CD14-positive monocyte (primary cell): ENCODE measurements at regions not wholly inside any gene's neighbourhood (a gene's known extent, or its start where the extent isn't known, plus 50 kb on each side); places are given as distances from the start of the nearest gene placed in this dataset.

ENCODE experiments used
- DNase-seq, 3 donors: peaks; one replicate each; pipeline ENCODE4 v3.0.0-alpha.2; 2011 to 2022
- H2AFZ ChIP-seq: 2 replicates; pipeline ENCODE4 v1.6.0; 2012; ENCODE audit warnings: mild to moderate bottlenecking, low read depth, low read length, inconsistent platforms; ENCODE audit not compliant: insufficient read depth, poor library complexity, severe bottlenecking
- H3K27ac ChIP-seq, 2 donors: 1 replicate in 1 of 2; 2 replicates in 1 of 2; pipeline ENCODE4 v1.5.1; 2012 to 2013; ENCODE audit warnings: low read length in 2 of 2, control low read depth in 1 of 2, inconsistent platforms in 1 of 2, low read depth in 1 of 2, mild to moderate bottlenecking in 1 of 2
- H3K27me3 ChIP-seq, 2 donors: one replicate each; pipeline versions ENCODE4 v1.6.0 to v1.6.1; 2011 to 2013; ENCODE audit warnings: low read length in 2 of 2; ENCODE audit not compliant: control insufficient read depth in 2 of 2, insufficient read depth in 2 of 2
- H3K36me3 ChIP-seq, 2 donors: replicated peaks in 1 of 2; 1 replicate in 1 of 2; 2 replicates in 1 of 2; pipeline versions ENCODE4 v1.5.1 to v1.6.1; 2012 to 2013; ENCODE audit warnings: low read length in 2 of 2, control low read depth in 1 of 2, inconsistent platforms in 1 of 2, mild to moderate bottlenecking in 1 of 2; ENCODE audit not compliant: insufficient read depth in 2 of 2, control insufficient read depth in 1 of 2
- H3K4me1 ChIP-seq, 2 donors: 1 replicate in 1 of 2; 2 replicates in 1 of 2; pipeline versions ENCODE4 v1.5.1 to v1.6.1; 2012 to 2013; ENCODE audit warnings: low read length in 2 of 2, control low read depth in 1 of 2, inconsistent platforms in 1 of 2, mild to moderate bottlenecking in 1 of 2, moderate library complexity in 1 of 2; ENCODE audit not compliant: insufficient read depth in 2 of 2, control insufficient read depth in 1 of 2
- H3K4me2 ChIP-seq: replicated peaks from 2 replicates; pipeline ENCODE3; 2012; ENCODE audit warnings: low read length, moderate library complexity, mild to moderate bottlenecking; ENCODE audit not compliant: poor library complexity, severe bottlenecking; ENCODE audit errors: extremely low read depth
- H3K4me3 ChIP-seq, 3 experiments: fragments of 200-600 bp in 1 of 3; sonication (generic) in 1 of 3; replicated peaks in 1 of 3; 1 replicate in 2 of 3; 2 replicates in 1 of 3; pipeline ENCODE4 v1.5.1; 2011 to 2013; ENCODE audit warnings: low read length in 3 of 3, mild to moderate bottlenecking in 3 of 3, control low read depth in 2 of 3, low read depth in 2 of 3, inconsistent platforms in 1 of 3, moderate library complexity in 1 of 3
- H3K79me2 ChIP-seq: 2 replicates; pipeline ENCODE4 v1.6.0; 2012; ENCODE audit warnings: mild to moderate bottlenecking, control low read depth, inconsistent platforms, low read length, moderate library complexity; ENCODE audit not compliant: insufficient read depth
- H3K9ac ChIP-seq: 2 replicates; pipeline ENCODE4 v1.6.0; 2017; ENCODE audit warnings: low read length, mild to moderate bottlenecking; ENCODE audit not compliant: insufficient read depth, poor library complexity, severe bottlenecking
- H3K9me3 ChIP-seq, 2 donors: replicated peaks in 1 of 2; 1 replicate in 1 of 2; 2 replicates in 1 of 2; pipeline versions ENCODE4 v1.5.1 to v1.6.1; 2012 to 2013; ENCODE audit warnings: low read length in 2 of 2, control low read depth in 1 of 2; ENCODE audit not compliant: control insufficient read depth in 1 of 2, insufficient read depth in 1 of 2
- H4K20me1 ChIP-seq: 2 replicates; pipeline ENCODE4 v1.6.0; 2012; ENCODE audit warnings: mild to moderate bottlenecking, low read length, control low read depth, moderate library complexity; ENCODE audit not compliant: insufficient read depth
- H3K27ac Mint-ChIP-seq, 7 donors: one replicate each; pipeline ENCODE4 v1.8.0; 2020; ENCODE audit warnings: mild to moderate bottlenecking in 7 of 7, mixed read lengths in 7 of 7, moderate library complexity in 6 of 7, inconsistent platforms in 2 of 7
- H3K27me3 Mint-ChIP-seq, 3 donors: one replicate each; pipeline ENCODE4 v1.8.0; 2021 to 2022; ENCODE audit warnings: low read depth in 3 of 3, mild to moderate bottlenecking in 3 of 3, mixed read lengths in 3 of 3, moderate library complexity in 3 of 3, inconsistent platforms in 1 of 3
- H3K36me3 Mint-ChIP-seq, 2 donors: one replicate each; pipeline ENCODE4 v1.8.0; 2020; ENCODE audit warnings: mixed read lengths in 2 of 2, inconsistent platforms in 1 of 2, mild to moderate bottlenecking in 1 of 2
- H3K4me1 Mint-ChIP-seq: one replicate; pipeline ENCODE4 v1.8.0; 2020; ENCODE audit warnings: mild to moderate bottlenecking, mixed read lengths
- H3K4me3 Mint-ChIP-seq, 2 donors: one replicate each; pipeline ENCODE4 v1.8.0; 2020; ENCODE audit warnings: mild to moderate bottlenecking in 2 of 2, mixed read lengths in 2 of 2, moderate library complexity in 1 of 2
- H3K9me3 Mint-ChIP-seq, 7 donors: one replicate each; pipeline ENCODE4 v1.8.0; 2020 to 2022; ENCODE audit warnings: mixed read lengths in 7 of 7, mild to moderate bottlenecking in 6 of 7, moderate library complexity in 6 of 7, inconsistent platforms in 2 of 7
- CTCF ChIP-seq: fragments of 200-600 bp; IDR thresholded peaks from one replicate; pipeline ENCODE4 v1.8.0; 2022; ENCODE audit warnings: antibody characterized with exemption, mild to moderate bottlenecking
- WGBS: methylation state at CpG from one replicate; pipeline ENCODE4 v1.1.5; 2013; ENCODE audit warnings: missing lambda C conversion rate; ENCODE audit not compliant: insufficient coverage; 5-methylcytosine and 5-hydroxymethylcytosine counted together
- intact Hi-C, 2 donors: fragments of 100-400 bp; cut with micrococcal nuclease; formaldehyde crosslinking; loops; one replicate each; pipeline versions ENCODE4 v1.15.0 to v1.15.1; 2023

GRCh38 chr2:134087371-134087921 is 166.4 kb upstream of the MGAT5 start:
- Histone ChIP-seq H4K20me1 (no peaks in the 10 kb centered on the region), H3K4me1 (no peaks in the 10 kb centered on the region), H2AFZ (no peak overlapping the region), H3K27ac (no peak overlapping the region), H3K79me2 (no peaks in the 10 kb centered on the region), H3K4me3 (no peak overlapping the region), H3K27me3 (no peaks in the 10 kb centered on the region), H3K36me3 (no peaks in the 10 kb centered on the region), H3K9ac (no peak overlapping the region), H3K9me3 (no peaks in the 10 kb centered on the region), H3K4me2 (no peak overlapping the region)
- no CpG with 5 or more reads among the region's 2 CpGs for WGBS
- Mint-ChIP-seq H3K4me3 (no peak overlapping the region), H3K27me3 (peaks cover 4 to 7% (median 4%) of the 10 kb centered on the region in 3 donors), H3K9me3 (peaks cover 0 to 6% (median 2%) of the 10 kb centered on the region in 7 donors), H3K4me1 (no peaks in the 10 kb centered on the region), H3K27ac (no peak overlapping the region), H3K36me3 (no peaks in the 10 kb centered on the region)
- intact Hi-C loops: no loop called here
- no peak for TF ChIP-seq CTCF
- DNase-seq: no peak

GRCh38 chr2:134089454-134089853 is 164.4 kb upstream of the MGAT5 start:
- 80% methylated on average over 1 of the region's 2 CpGs for WGBS
- peaks cover 2 to 4% (median 2%) of the 10 kb centered on the region in 3 donors for H3K27me3 Mint-ChIP-seq
- H3K9ac ChIP-seq: no peak overlapping the region
- H3K79me2 ChIP-seq: no peaks in the 10 kb centered on the region
- intact Hi-C loops: no loop called here
- H3K27me3 ChIP-seq: no peaks in the 10 kb centered on the region
- no peak for DNase-seq
- no peak overlapping the region for H3K27ac ChIP-seq
- no peak overlapping the region for H3K4me2 ChIP-seq
- H3K4me3 Mint-ChIP-seq: no peak overlapping the region
- H3K4me1 ChIP-seq: no peaks in the 10 kb centered on the region
- no peak for TF ChIP-seq CTCF
- H3K4me3 ChIP-seq: no peak overlapping the region
- H3K4me1 Mint-ChIP-seq: no peaks in the 10 kb centered on the region
- H3K9me3 Mint-ChIP-seq: peaks cover 0 to 6% (median 2%) of the 10 kb centered on the region in 7 donors
- H3K36me3 ChIP-seq: no peaks in the 10 kb centered on the region
- H4K20me1 ChIP-seq: no peaks in the 10 kb centered on the region
- H3K27ac Mint-ChIP-seq: no peak overlapping the region
- no peak overlapping the region for H2AFZ ChIP-seq
- no peaks in the 10 kb centered on the region for H3K9me3 ChIP-seq
- H3K36me3 Mint-ChIP-seq: no peaks in the 10 kb centered on the region
